ENCODE measurements at regions not wholly inside any gene's neighbourhood (a gene's known extent, or its start where the extent isn't known, plus 50 kb on each side); places are given as distances from the start of the nearest gene placed in this dataset.

DNA sequence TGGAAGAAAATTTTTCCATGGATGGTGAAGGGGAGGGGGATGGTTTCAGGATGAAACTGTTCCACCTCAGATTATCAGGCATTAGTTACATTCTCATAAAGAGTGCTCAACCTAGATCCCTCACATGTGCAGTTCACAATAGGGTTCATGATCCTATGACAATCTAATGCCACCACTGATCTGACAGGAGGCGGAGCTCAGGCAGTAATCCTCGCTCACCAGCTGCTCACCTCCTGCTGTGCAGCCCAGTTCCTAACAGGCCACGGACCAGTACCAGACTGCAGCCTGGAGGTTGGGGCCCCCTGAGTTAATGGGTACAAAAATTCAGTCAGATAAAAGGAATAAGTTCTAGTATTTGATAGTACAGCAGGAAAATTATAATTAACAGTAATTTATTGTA is 337.2 kb downstream of the NPR3 start:
- no peak for DNase-seq (ENCODE audit: low spot score)
- no peak overlapping the region for H2BK12ac ChIP-seq (ENCODE audit: low read length)
- whole genome bisulfite sequencing, 2 donors (ENCODE audit: extremely low coverage in 2 of 2, insufficient read length in 2 of 2, insufficient replicate concordance in 1 of 2), result no CpG with 5 or more reads among the region's 3 CpGs

GRCh38 chr5:33049298-33049697 is 338.2 kb downstream of the NPR3 start:
- Histone ChIP-seq H3K79me1 (ENCODE audit: low read depth, low read length) (no peaks in the 10 kb centered on the region), H2BK15ac (ENCODE audit: low read length) (no peak overlapping the region), H2BK12ac (ENCODE audit: low read length) (no peak overlapping the region), H3K4me3 (ENCODE audit: low read length in 2 of 2) (no peak overlapping the region), H3K36me3 (replicated peaks in 1 of 2; ENCODE audit: control insufficient read depth in 2 of 2, insufficient read depth in 2 of 2, low read length in 2 of 2) (no peaks in the 10 kb centered on the region), H2AK5ac (ENCODE audit: low read depth, low read length) (no peak overlapping the region), H3K9ac (ENCODE audit: low read depth, low read length, poor library complexity) (no peak overlapping the region), H3K14ac (ENCODE audit: low read length) (no peak overlapping the region), H3K4me1 (ENCODE audit: control insufficient read depth in 2 of 2, insufficient read depth in 1 of 2, low read depth in 1 of 2, low read length in 2 of 2) (peaks cover 0 to 3% of the 10 kb centered on the region in 2 donors), H3K4ac (ENCODE audit: low read length) (no peak overlapping the region), H4K91ac (ENCODE audit: low read depth, low read length, poor library complexity) (no peak overlapping the region), H2AFZ (ENCODE audit: low read length) (no peak overlapping the region), H4K8ac (ENCODE audit: low read depth, low read length) (no peak overlapping the region), H2BK5ac (ENCODE audit: low read length) (peak overlapping the region; percentile 7), H3K27ac (replicated peaks; ENCODE audit: low read length) (no peak overlapping the region), H3K18ac (ENCODE audit: low read length) (no peak overlapping the region), H3K23ac (ENCODE audit: low read depth, low read length, poor library complexity) (no peak overlapping the region), H3K9me3 (replicated peaks in 1 of 2; ENCODE audit: control insufficient read depth in 2 of 2, insufficient read depth in 1 of 2, low read depth in 1 of 2, low read length in 2 of 2) (no peaks in the 10 kb centered on the region), H3K27me3 (ENCODE audit: control insufficient read depth in 3 of 3, insufficient read depth in 3 of 3, low read depth in 1 of 3, low read length in 3 of 3) (no peaks in the 10 kb centered on the region), H3K4me2 (ENCODE audit: insufficient read depth, low read length, poor library complexity, severe bottlenecking) (no peak overlapping the region), H2BK120ac (ENCODE audit: low read depth, low read length) (no peak overlapping the region)
- DNase-seq (ENCODE audit: low spot score), result no peak
- WGBS, 2 donors (ENCODE audit: extremely low coverage in 2 of 2, insufficient read length in 2 of 2, insufficient replicate concordance in 1 of 2), result no CpG with 5 or more reads among the region's 6 CpGs

More for the DNA sequence above, 337.2 kb downstream of the NPR3 start:
- Histone ChIP-seq H3K27ac (replicated peaks; ENCODE audit: low read length) (no peak overlapping the region), H3K9ac (ENCODE audit: low read depth, low read length, poor library complexity) (no peak overlapping the region), H3K4me2 (ENCODE audit: insufficient read depth, low read length, poor library complexity, severe bottlenecking) (no peak overlapping the region), H3K9me3 (replicated peaks in 1 of 2; ENCODE audit: control insufficient read depth in 2 of 2, insufficient read depth in 1 of 2, low read depth in 1 of 2, low read length in 2 of 2) (no peaks in the 10 kb centered on the region), H2BK120ac (ENCODE audit: low read depth, low read length) (no peak overlapping the region), H3K14ac (ENCODE audit: low read length) (no peak overlapping the region), H4K8ac (ENCODE audit: low read depth, low read length) (no peak overlapping the region), H3K4me3 (ENCODE audit: low read length in 2 of 2) (no peak overlapping the region), H2AK5ac (ENCODE audit: low read depth, low read length) (no peak overlapping the region), H3K4ac (ENCODE audit: low read length) (no peak overlapping the region), H3K79me1 (ENCODE audit: low read depth, low read length) (no peaks in the 10 kb centered on the region), H3K18ac (ENCODE audit: low read length) (no peak overlapping the region), H3K4me1 (ENCODE audit: control insufficient read depth in 2 of 2, insufficient read depth in 1 of 2, low read depth in 1 of 2, low read length in 2 of 2) (peaks cover 0 to 3% of the 10 kb centered on the region in 2 donors), H3K23ac (ENCODE audit: low read depth, low read length, poor library complexity) (no peak overlapping the region), H3K36me3 (replicated peaks in 1 of 2; ENCODE audit: control insufficient read depth in 2 of 2, insufficient read depth in 2 of 2, low read length in 2 of 2) (no peaks in the 10 kb centered on the region), H2BK15ac (ENCODE audit: low read length) (no peak overlapping the region), H4K91ac (ENCODE audit: low read depth, low read length, poor library complexity) (no peak overlapping the region), H3K27me3 (ENCODE audit: control insufficient read depth in 3 of 3, insufficient read depth in 3 of 3, low read depth in 1 of 3, low read length in 3 of 3) (no peaks in the 10 kb centered on the region), H2AFZ (ENCODE audit: low read length) (no peak overlapping the region), H2BK5ac (ENCODE audit: low read length) (no peak overlapping the region)

DNA sequence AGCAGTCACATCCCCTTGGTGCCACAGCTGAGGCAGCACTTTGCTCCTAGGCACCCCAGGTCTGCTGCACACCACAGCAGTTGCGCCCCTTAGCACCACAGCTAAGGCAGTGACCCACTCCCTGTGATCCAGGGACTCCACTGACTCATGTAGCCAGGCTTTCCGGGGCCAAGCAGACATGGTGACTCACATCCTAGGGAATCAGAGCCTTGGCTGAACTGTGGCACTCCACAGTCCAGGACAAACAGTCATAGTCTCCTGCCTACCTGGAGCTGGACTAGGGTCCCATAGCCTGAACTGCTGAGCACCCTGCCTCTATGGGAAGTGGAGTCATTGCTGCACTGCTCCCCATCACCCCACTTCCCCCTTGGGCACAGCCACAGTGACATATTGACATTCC is 338.7 kb downstream of the NPR3 start:
- H3K23ac ChIP-seq (ENCODE audit: low read depth, low read length, poor library complexity), result no peak overlapping the region
- no CpG with 5 or more reads among the region's 2 CpGs for WGBS, 2 donors (ENCODE audit: extremely low coverage in 2 of 2, insufficient read length in 2 of 2, insufficient replicate concordance in 1 of 2)
- DNase-seq (ENCODE audit: low spot score), result no peak

DNA sequence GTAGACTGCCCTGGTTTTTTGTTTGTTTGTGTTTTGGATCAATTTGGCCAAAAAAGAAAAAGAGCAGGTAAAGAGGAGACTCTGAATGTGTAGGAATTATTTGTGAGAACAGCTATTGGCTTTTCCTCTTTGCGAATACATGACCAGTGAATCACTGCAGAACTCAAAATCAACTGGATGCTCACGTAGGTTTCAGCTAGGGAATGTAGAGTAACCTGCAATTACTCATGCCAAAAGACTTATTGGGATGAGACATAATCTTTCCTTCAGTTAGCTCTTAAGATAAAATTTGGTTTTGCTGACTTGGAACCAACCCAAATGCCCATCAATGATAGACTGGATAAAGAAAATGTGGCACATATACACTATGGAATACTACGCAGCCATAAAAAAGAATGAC is 348.0 kb downstream of the NPR3 start:
- no peak overlapping the region for H2BK15ac ChIP-seq (ENCODE audit: low read length)
- H3K27ac ChIP-seq (replicated peaks; ENCODE audit: low read length), result no peak overlapping the region
- H3K4ac ChIP-seq (ENCODE audit: low read length), result no peak overlapping the region
- H3K23ac ChIP-seq (ENCODE audit: low read depth, low read length, poor library complexity), result no peak overlapping the region
- H3K79me1 ChIP-seq (ENCODE audit: low read depth, low read length), result no peaks in the 10 kb centered on the region
- no peak overlapping the region for H2BK12ac ChIP-seq (ENCODE audit: low read length)
- no peaks in the 10 kb centered on the region for H3K4me1 ChIP-seq (ENCODE audit: control insufficient read depth in 2 of 2, insufficient read depth in 1 of 2, low read depth in 1 of 2, low read length in 2 of 2)
- H2AK5ac ChIP-seq (ENCODE audit: low read depth, low read length), result no peak overlapping the region
- no peak overlapping the region for H3K9ac ChIP-seq (ENCODE audit: low read depth, low read length, poor library complexity)
- H2BK120ac ChIP-seq (ENCODE audit: low read depth, low read length), result no peak overlapping the region
- H2AFZ ChIP-seq (ENCODE audit: low read length), result no peak overlapping the region
- no peak overlapping the region for H3K18ac ChIP-seq (ENCODE audit: low read length)
- no peak overlapping the region for H2BK5ac ChIP-seq (ENCODE audit: low read length)
- no peaks in the 10 kb centered on the region for H3K27me3 ChIP-seq (ENCODE audit: control insufficient read depth in 3 of 3, insufficient read depth in 3 of 3, low read depth in 1 of 3, low read length in 3 of 3)
- H3K4me2 ChIP-seq (ENCODE audit: insufficient read depth, low read length, poor library complexity, severe bottlenecking), result no peak overlapping the region
- WGBS, 2 donors (ENCODE audit: extremely low coverage in 2 of 2, insufficient read length in 2 of 2, insufficient replicate concordance in 1 of 2), result no CpG with 5 or more reads among the region's 3 CpGs
- no peak overlapping the region for H4K8ac ChIP-seq (ENCODE audit: low read depth, low read length)
- H3K9me3 ChIP-seq (replicated peaks in 1 of 2; ENCODE audit: control insufficient read depth in 2 of 2, insufficient read depth in 1 of 2, low read depth in 1 of 2, low read length in 2 of 2), result no peaks in the 10 kb centered on the region
- H3K4me3 ChIP-seq (ENCODE audit: low read length in 2 of 2), result no peak overlapping the region
- H3K14ac ChIP-seq (ENCODE audit: low read length), result no peak overlapping the region
- no peak for DNase-seq (ENCODE audit: low spot score)
- no peak overlapping the region for H4K91ac ChIP-seq (ENCODE audit: low read depth, low read length, poor library complexity)
- H3K36me3 ChIP-seq (replicated peaks in 1 of 2; ENCODE audit: control insufficient read depth in 2 of 2, insufficient read depth in 2 of 2, low read length in 2 of 2), result no peaks in the 10 kb centered on the region

More for the DNA sequence above, 338.7 kb downstream of the NPR3 start:
- Histone ChIP-seq H3K9ac (ENCODE audit: low read depth, low read length, poor library complexity) (no peak overlapping the region), H2BK120ac (ENCODE audit: low read depth, low read length) (no peak overlapping the region), H2BK5ac (ENCODE audit: low read length) (peak overlapping the region; percentile 7), H2AK5ac (ENCODE audit: low read depth, low read length) (no peak overlapping the region), H3K79me1 (ENCODE audit: low read depth, low read length) (no peaks in the 10 kb centered on the region), H4K8ac (ENCODE audit: low read depth, low read length) (no peak overlapping the region), H3K4me2 (ENCODE audit: insufficient read depth, low read length, poor library complexity, severe bottlenecking) (no peak overlapping the region), H2AFZ (ENCODE audit: low read length) (no peak overlapping the region), H3K4me3 (ENCODE audit: low read length in 2 of 2) (no peak overlapping the region), H3K9me3 (replicated peaks in 1 of 2; ENCODE audit: control insufficient read depth in 2 of 2, insufficient read depth in 1 of 2, low read depth in 1 of 2, low read length in 2 of 2) (no peaks in the 10 kb centered on the region), H2BK12ac (ENCODE audit: low read length) (no peak overlapping the region), H2BK15ac (ENCODE audit: low read length) (no peak overlapping the region), H3K36me3 (replicated peaks in 1 of 2; ENCODE audit: control insufficient read depth in 2 of 2, insufficient read depth in 2 of 2, low read length in 2 of 2) (no peaks in the 10 kb centered on the region), H3K18ac (ENCODE audit: low read length) (peak overlapping the region; percentile 32), H3K27ac (replicated peaks; ENCODE audit: low read length) (no peak overlapping the region), H3K4me1 (ENCODE audit: control insufficient read depth in 2 of 2, insufficient read depth in 1 of 2, low read depth in 1 of 2, low read length in 2 of 2) (peaks cover 0 to 3% of the 10 kb centered on the region in 2 donors), H3K14ac (ENCODE audit: low read length) (no peak overlapping the region), H3K27me3 (ENCODE audit: control insufficient read depth in 3 of 3, insufficient read depth in 3 of 3, low read depth in 1 of 3, low read length in 3 of 3) (no peaks in the 10 kb centered on the region), H4K91ac (ENCODE audit: low read depth, low read length, poor library complexity) (no peak overlapping the region), H3K4ac (ENCODE audit: low read length) (no peak overlapping the region)
